Heart left ventricle (tissue), 13 donors: ENCODE measurements at regions not wholly inside any gene's neighbourhood (a gene's known extent, or its start where the extent isn't known, plus 50 kb on each side); places are given as distances from the start of the nearest gene placed in this dataset.

Source experiments
- CTCF ChIP-seq, 12 donors: fragments of 200-600 bp; sonication (generic) in 4 of 12; IDR thresholded peaks; one replicate each; pipeline versions ENCODE4 v1.5.0 to v1.8.0; 2018 to 2022; ENCODE audit warnings: antibody characterized with exemption in 12 of 12, mild to moderate bottlenecking in 5 of 12
- POLR2A ChIP-seq, 2 donors: fragments of 450-650 bp; IDR thresholded peaks; one replicate each; pipeline ENCODE4 v1.6.1; 2017; ENCODE audit warnings: antibody characterized with exemption in 2 of 2, mild to moderate bottlenecking in 2 of 2, moderate library complexity in 2 of 2
- donor health status: ischemic (EF 13 %, LVEDD 7.1; RV severe dilation, severe dysfunction).
- donor health status: DM: no; HTN: yes; CAD: no.
- donor health status: DM: no; HTN: no; CAD: no.
- donor health status: ischemic (EF 25% LVEDD 6.9; RV normal size, moderate dysfunction).
- donor health status: ischemic (EF 25% LVEDD 5.7; RV mildly dilated, moderate dysfunction).
- donor health status: ischemic (EF 35%, LVEDD 5.7; RV mildly dilated, moderate dysfunction).
- donor health status: nonischemic (EF 11% LVEDD 7.7; RV severe dilation, severe dysfunction).
- donor health status: DM: yes; HTN: yes; CAD: no.
- donor health status: PGD.
- donor health status: ischemic (EF 29% LVEDD 5.4; RV normal size, mild dysfunction).
- donor health status: nonischemic (EF 23%, LVEDD 6.1; RV moderate dilation, normal function).

- TF ChIP-seq CTCF (IDR thresholded peaks at IDR 0.05) (no peak), POLR2A (IDR thresholded peaks at IDR 0.05) (no peak)
Measured at GRCh38 chr7:98697485-98698240, 80.6 kb downstream of the NPTX2 start.
